ENCODE measurements at regions not wholly inside any gene's neighbourhood (a gene's known extent, or its start where the extent isn't known, plus 50 kb on each side); places are given as distances from the start of the nearest gene placed in this dataset.

- no peak for TF ChIP-seq CTCF (conservative IDR thresholded peaks at IDR 0.05; ENCODE audit: low read depth, low read length)
- TF ChIP-seq EZH2 (IDR thresholded peaks at IDR 0.05; ENCODE audit: borderline replicate concordance, low read depth, low read length, poor library complexity, severe bottlenecking) = no peak
Measured at GRCh38 chr1:82788038-82788437, 987.3 kb downstream of the ADGRL2 start.

Measured in A673 (cell line).